ENCODE measurements at regions not wholly inside any gene's neighbourhood (a gene's known extent, or its start where the extent isn't known, plus 50 kb on each side); places are given as distances from the start of the nearest gene placed in this dataset.
"Not testable (repeated sequence)": the region's sequence is repeated elsewhere in the genome, so short reads cannot be mapped to it uniquely, and the experiment has no call there.

DNA sequence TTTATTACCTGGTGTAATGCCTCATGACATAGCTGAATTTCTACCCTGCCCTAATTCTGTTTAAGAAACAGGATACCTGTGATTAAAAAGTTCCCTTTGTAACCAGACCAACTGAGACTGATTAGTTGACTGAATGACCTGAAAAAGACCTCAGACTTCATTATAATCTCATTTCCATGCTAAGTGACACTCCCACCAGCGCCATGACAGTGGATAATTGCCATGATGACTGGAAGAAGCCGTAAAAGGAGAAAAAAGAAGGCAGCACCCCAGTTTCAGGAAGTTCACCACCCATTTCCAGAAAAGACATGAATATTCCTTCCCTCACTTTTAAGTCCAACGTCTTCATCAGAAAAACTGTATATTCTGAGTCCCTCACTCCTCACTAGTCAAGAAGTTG lies 125.6 kb upstream of the HS3ST4 start:
- no peak for TF ChIP-seq POLR2A (IDR thresholded peaks at IDR 0.05)
- TF ChIP-seq, protein P1, sequence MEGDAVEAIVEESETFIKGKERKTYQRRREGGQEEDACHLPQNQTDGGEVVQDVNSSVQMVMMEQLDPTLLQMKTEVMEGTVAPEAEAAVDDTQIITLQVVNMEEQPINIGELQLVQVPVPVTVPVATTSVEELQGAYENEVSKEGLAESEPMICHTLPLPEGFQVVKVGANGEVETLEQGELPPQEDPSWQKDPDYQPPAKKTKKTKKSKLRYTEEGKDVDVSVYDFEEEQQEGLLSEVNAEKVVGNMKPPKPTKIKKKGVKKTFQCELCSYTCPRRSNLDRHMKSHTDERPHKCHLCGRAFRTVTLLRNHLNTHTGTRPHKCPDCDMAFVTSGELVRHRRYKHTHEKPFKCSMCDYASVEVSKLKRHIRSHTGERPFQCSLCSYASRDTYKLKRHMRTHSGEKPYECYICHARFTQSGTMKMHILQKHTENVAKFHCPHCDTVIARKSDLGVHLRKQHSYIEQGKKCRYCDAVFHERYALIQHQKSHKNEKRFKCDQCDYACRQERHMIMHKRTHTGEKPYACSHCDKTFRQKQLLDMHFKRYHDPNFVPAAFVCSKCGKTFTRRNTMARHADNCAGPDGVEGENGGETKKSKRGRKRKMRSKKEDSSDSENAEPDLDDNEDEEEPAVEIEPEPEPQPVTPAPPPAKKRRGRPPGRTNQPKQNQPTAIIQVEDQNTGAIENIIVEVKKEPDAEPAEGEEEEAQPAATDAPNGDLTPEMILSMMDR (IDR thresholded peaks at IDR 0.05) = no peak
- Histone ChIP-seq H3K9me3 (no peaks in the 10 kb centered on the region), H3K36me3 (ENCODE audit: low read depth, missing control alignments) (no peaks in the 10 kb centered on the region), H3K4me3 (no peak overlapping the region), H3K27me3 (no peaks in the 10 kb centered on the region), H3K4me1 (no peaks in the 10 kb centered on the region), H3K27ac (no peak overlapping the region)
- 82 to 89% methylated on average over 3 of the region's 3 CpGs for WGBS, 2 donors
- intact Hi-C loops (cut with DNase I; ENCODE audit: low total_unique reads) = no loop called here
- DNase-seq = no peak

DNA sequence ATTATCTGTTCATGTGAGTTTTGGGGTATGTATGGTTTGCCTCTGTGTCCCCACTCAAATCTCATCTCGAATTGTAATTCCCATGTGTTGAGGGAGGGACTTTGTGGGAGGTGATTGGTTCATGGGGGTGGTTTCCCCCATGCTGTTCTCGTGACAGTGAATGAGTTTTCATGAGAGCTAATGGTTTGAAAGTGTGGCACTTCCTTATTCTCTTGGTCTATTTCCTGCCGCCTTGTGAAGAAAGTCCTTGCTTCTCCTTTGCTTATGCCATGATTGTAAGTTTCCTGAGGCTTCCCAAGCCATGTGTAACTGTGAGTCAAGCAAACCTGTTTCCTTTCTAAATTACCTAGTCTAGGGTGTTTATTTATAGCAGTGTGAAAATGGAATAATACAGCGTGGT lies 128.1 kb upstream of the HS3ST4 start:
- WGBS, 2 donors = 81 to 82% methylated on average over 4 of the region's 4 CpGs
- no peaks in the 10 kb centered on the region for H3K36me3 ChIP-seq (ENCODE audit: low read depth, missing control alignments)
- H3K27ac ChIP-seq = no peak overlapping the region
- intact Hi-C loops (cut with DNase I; ENCODE audit: low total_unique reads) = no loop called here
- DNase-seq = no peak
- H3K4me1 ChIP-seq = no peaks in the 10 kb centered on the region
- H3K27me3 ChIP-seq = no peaks in the 10 kb centered on the region
- TF ChIP-seq, protein P1 (IDR thresholded peaks at IDR 0.05) = no peak
- TF ChIP-seq POLR2A (IDR thresholded peaks at IDR 0.05) = no peak
- no peaks in the 10 kb centered on the region for H3K9me3 ChIP-seq
- H3K4me3 ChIP-seq = no peak overlapping the region

DNA sequence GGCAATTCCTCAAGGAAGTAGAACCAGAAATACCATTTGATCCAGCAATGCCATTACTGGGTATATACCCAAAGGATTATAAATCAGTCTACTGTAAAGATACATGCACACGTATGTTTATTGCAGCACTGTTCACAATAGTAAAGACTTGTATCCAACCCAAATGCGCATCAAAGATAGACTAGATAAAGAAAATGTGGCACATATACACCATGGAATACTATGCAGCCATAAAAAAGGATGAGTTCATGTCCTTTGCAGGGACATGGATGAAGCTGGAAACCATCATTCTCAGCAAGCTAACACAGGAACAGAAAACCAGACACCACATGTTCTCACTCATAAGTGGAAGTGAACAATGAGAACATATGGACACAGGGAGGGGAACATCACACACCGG lies 130.0 kb upstream of the HS3ST4 start:
- DNase-seq; H3K4me1 ChIP-seq; intact Hi-C loops (cut with DNase I; ENCODE audit: low total_unique reads); H3K27me3 ChIP-seq; H3K27ac ChIP-seq; H3K36me3 ChIP-seq (ENCODE audit: low read depth, missing control alignments); H3K4me3 ChIP-seq; H3K9me3 ChIP-seq: not testable (repeated sequence)
- 94 to 98% methylated on average over 3 of the region's 3 CpGs for WGBS, 2 donors

DNA sequence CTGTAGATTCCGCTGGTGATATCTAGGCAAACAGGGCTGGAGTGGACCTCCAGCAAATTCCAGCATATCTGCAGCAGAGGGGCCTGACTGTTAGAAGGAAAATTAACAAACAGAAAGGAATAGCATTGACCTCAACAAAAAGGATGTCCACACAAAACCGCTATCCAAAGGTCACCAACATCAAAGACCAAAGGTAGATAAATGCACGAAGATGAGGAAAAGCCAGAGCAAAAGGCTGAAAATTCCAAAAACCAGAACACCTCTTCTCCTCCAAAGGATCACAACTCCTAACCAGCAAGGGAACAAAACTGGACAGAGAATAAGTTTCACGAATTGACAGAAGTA lies 134.8 kb upstream of the HS3ST4 start:
- H3K27me3 ChIP-seq; H3K27ac ChIP-seq; H3K4me1 ChIP-seq; H3K4me3 ChIP-seq; H3K9me3 ChIP-seq; H3K36me3 ChIP-seq (ENCODE audit: low read depth, missing control alignments); intact Hi-C loops (cut with DNase I; ENCODE audit: low total_unique reads); DNase-seq: not testable (repeated sequence)
- WGBS, 2 donors = 88 to 89% methylated on average over 4 of the region's 4 CpGs

DNA sequence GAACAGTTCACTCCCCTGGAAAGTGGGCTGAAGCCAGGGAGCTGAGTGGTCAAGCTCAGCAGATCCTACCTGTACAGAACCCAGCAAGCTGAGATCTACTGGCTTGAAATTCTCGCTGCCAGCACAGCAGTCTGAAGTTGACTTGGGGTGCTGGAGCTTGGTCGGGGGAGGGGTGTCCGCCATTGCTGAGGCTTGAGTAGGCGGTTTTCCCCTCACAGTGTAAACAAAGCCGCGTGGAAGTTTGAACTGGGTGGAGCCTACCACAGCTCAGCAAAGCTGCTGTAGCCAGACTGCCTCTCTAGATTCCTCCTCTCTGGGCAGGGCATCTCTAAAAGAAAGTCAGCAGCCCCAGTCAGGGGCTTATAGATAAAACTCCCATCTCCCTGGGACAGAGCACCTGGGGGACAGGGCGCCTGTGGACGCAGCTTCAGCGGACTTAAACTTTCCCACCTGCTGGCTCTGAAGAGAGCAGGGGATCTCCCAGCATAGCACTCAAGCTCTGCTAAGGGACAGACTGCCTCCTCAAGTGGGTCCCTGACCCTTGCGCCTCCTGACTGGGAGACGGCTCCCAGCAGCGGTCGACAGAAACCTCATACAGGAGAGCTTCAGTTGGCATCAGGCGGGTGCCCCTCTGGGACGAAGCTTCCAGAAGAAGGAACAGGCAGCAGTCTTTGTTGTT lies 135.3 kb upstream of the HS3ST4 start:
- H3K4me1 ChIP-seq; H3K9me3 ChIP-seq; H3K4me3 ChIP-seq; H3K27me3 ChIP-seq; DNase-seq; intact Hi-C loops (cut with DNase I; ENCODE audit: low total_unique reads); H3K36me3 ChIP-seq (ENCODE audit: low read depth, missing control alignments); H3K27ac ChIP-seq: not testable (repeated sequence)
- 86 to 92% methylated on average over 14 to 15 of the region's 15 CpGs for WGBS, 2 donors

DNA sequence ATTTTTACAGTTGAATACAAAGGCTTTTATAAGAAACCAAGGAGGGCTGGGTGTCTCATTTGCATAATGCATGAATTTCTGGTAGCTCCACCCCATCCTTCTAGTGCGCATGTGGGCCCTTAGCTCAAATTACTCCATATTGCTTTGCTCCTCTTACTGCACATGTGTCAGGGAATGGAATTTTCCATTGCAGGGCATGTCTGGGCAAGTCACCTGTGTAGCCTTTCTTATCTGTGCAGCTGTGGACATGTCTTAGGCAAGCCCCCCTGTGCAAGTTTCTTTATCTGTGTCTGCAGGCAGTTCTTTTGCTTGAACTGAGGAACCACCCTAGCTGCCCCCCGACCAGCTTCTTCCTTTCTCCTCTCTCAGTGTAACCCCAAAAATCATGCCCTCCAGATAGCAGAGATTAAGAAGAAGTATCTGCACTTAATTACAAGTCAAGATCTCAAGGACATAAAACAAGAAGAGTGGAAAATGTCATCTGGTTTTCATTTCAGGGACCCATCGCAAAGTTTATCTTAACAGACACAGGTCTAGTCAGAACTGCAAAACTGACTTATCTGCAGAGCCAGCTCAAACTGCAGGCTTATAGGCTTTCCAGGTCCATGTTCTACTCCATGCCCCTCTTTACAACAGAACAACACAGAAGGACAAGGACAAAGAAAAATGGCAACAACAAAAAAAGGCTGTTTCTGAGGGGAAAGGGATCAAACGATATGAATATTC lies 137.9 kb upstream of the HS3ST4 start:
- intact Hi-C loops (cut with DNase I; ENCODE audit: low total_unique reads) = no loop called here
- Histone ChIP-seq H3K4me1 (no peaks in the 10 kb centered on the region), H3K27ac (no peak overlapping the region), H3K9me3 (no peaks in the 10 kb centered on the region), H3K36me3 (ENCODE audit: low read depth, missing control alignments) (no peaks in the 10 kb centered on the region), H3K4me3 (no peak overlapping the region), H3K27me3 (no peaks in the 10 kb centered on the region)
- DNase-seq = no peak
- 76 to 78% methylated on average over 4 of the region's 4 CpGs for WGBS, 2 donors
- TF ChIP-seq, protein P1 (IDR thresholded peaks at IDR 0.05) = no peak
- TF ChIP-seq POLR2A (IDR thresholded peaks at IDR 0.05) = no peak
